H1 (cell line): ENCODE measurements at regions not wholly inside any gene's neighbourhood (a gene's known extent, or its start where the extent isn't known, plus 50 kb on each side); places are given as distances from the start of the nearest gene placed in this dataset.

Experiments
- CTCF ChIA-PET: fragments of 300-600 bp; sonication (Branson Sonifier 250); formaldehyde crosslinking; loops from one replicate; lab custom pipeline; 2021; ENCODE audit not compliant: partially characterized antibody; lab: Charles Lee
- POLR2A ChIA-PET: fragments of 300-600 bp; sonication (Branson Sonifier 250); formaldehyde crosslinking; loops from one replicate; lab custom pipeline; 2021; ENCODE audit warnings: inconsistent platforms; ENCODE audit not compliant: partially characterized antibody; lab: Charles Lee
- DNase-seq, 2 experiments: peaks; one replicate each; pipeline versions ENCODE4 v3.0.0 to v3.0.0-alpha.2; 2010 to 2022; ENCODE audit warnings: low spot score in 2 of 2, low read depth in 1 of 2, mixed read lengths in 1 of 2
- FAIRE-seq: peaks from 2 replicates; lab custom pipeline; 2011; peaks lifted over from hg19 to GRCh38; lab: Jason Lieb, UNC
- H2AFZ ChIP-seq: 2 replicates; pipeline ENCODE4 v1.8.1; 2012; ENCODE audit warnings: low read length, inconsistent platforms
- H2AK5ac ChIP-seq: 2 replicates; pipeline ENCODE4 v1.6.1; 2013; ENCODE audit warnings: low read depth, low read length
- H2BK120ac ChIP-seq: replicated peaks from 2 replicates; pipeline ENCODE3; 2013; ENCODE audit warnings: low read depth, low read length, inconsistent platforms
- H2BK12ac ChIP-seq: 2 replicates; pipeline ENCODE4 v1.6.1; 2013; ENCODE audit warnings: low read depth, low read length
- H2BK15ac ChIP-seq: 2 replicates; pipeline ENCODE4 v1.6.1; 2013; ENCODE audit warnings: low read length
- H2BK20ac ChIP-seq: 2 replicates; pipeline ENCODE4 v1.6.1; 2013; ENCODE audit warnings: low read length
- H2BK5ac ChIP-seq: 2 replicates; pipeline ENCODE4 v1.6.1; 2013; ENCODE audit warnings: low read depth, low read length
- H3K14ac ChIP-seq: 2 replicates; pipeline ENCODE4 v1.6.1; 2013; ENCODE audit warnings: inconsistent platforms; ENCODE audit not compliant: insufficient read length
- H3K18ac ChIP-seq: 2 replicates; pipeline ENCODE4 v1.6.1; 2013; ENCODE audit warnings: low read length; ENCODE audit errors: extremely low read depth
- H3K23ac ChIP-seq: 2 replicates; pipeline ENCODE4 v1.6.1; 2013; ENCODE audit warnings: inconsistent platforms; ENCODE audit not compliant: insufficient read length
- H3K23me2 ChIP-seq: 2 replicates; pipeline ENCODE4 v1.6.1; 2013; ENCODE audit warnings: low read depth, low read length
- H3K27ac ChIP-seq: 2 replicates; pipeline ENCODE4 v1.6.1; 2011; ENCODE audit warnings: low read depth, low read length, inconsistent platforms
- H3K27me3 ChIP-seq, 4 experiments: replicated peaks in 1 of 4; 1 replicate in 1 of 4; 2 replicates in 3 of 4; pipeline versions ENCODE4 v1.6.1 to v1.8.1; 2011 to 2013; ENCODE audit warnings: low read length in 3 of 4, mild to moderate bottlenecking in 3 of 4, inconsistent platforms in 2 of 4, mixed read lengths in 2 of 4, moderate library complexity in 1 of 4; ENCODE audit not compliant: control insufficient read depth in 3 of 4, insufficient read depth in 3 of 4; ENCODE audit errors: extremely low read depth in 1 of 4
- H3K36me3 ChIP-seq, 4 experiments: 2 replicates each; pipeline versions ENCODE4 v1.6.1 to v1.8.1; 2011 to 2013; ENCODE audit warnings: mild to moderate bottlenecking in 4 of 4, low read length in 3 of 4, moderate library complexity in 2 of 4, control low read depth in 1 of 4, inconsistent platforms in 1 of 4; ENCODE audit not compliant: insufficient read depth in 4 of 4, control insufficient read depth in 2 of 4
- H3K4ac ChIP-seq: replicated peaks from 2 replicates; pipeline ENCODE3; 2013; ENCODE audit warnings: low read length, low read depth, mixed read lengths, inconsistent platforms; ENCODE audit not compliant: insufficient read length
- H3K4me1 ChIP-seq, 4 experiments: replicated peaks in 1 of 4; 1 replicate in 1 of 4; 2 replicates in 3 of 4; pipeline versions ENCODE4 v1.6.1 to v1.8.1; 2011 to 2013; ENCODE audit warnings: low read length in 3 of 4, inconsistent platforms in 2 of 4, mixed read lengths in 1 of 4; ENCODE audit not compliant: insufficient read depth in 4 of 4, control insufficient read depth in 3 of 4
- H3K4me2 ChIP-seq, 2 experiments: 2 replicates each; pipeline versions ENCODE4 v1.6.1 to v1.8.1; 2011 to 2013; ENCODE audit warnings: low read depth in 2 of 2, low read length in 2 of 2, control low read depth in 1 of 2, inconsistent platforms in 1 of 2, mild to moderate bottlenecking in 1 of 2; ENCODE audit not compliant: insufficient read depth in 1 of 2
- H3K4me3 ChIP-seq, 4 experiments: fragments of 200-600, 300-600 bp in 1 of 4; sonication (generic), shearing (Covaris generic), sonication (Bioruptor Twin) in 1 of 4; 2 replicates each; pipeline versions ENCODE4 v1.5.1 to v1.8.1; 2011 to 2016; ENCODE audit warnings: low read length in 4 of 4, low read depth in 3 of 4, control low read depth in 2 of 4, inconsistent platforms in 2 of 4, mild to moderate bottlenecking in 2 of 4, mixed read lengths in 1 of 4, moderate library complexity in 1 of 4; ENCODE audit not compliant: insufficient read depth in 2 of 4; ENCODE audit errors: extremely low read depth in 1 of 4
- H3K56ac ChIP-seq: replicated peaks from 2 replicates; pipeline ENCODE3; 2013; ENCODE audit warnings: low read depth, mild to moderate bottlenecking, mixed read lengths, low read length, inconsistent platforms; ENCODE audit not compliant: insufficient read length
- H3K79me1 ChIP-seq: 2 replicates; pipeline ENCODE4 v1.6.1; 2013; ENCODE audit warnings: low read depth, low read length, control low read depth
- H3K79me2 ChIP-seq, 2 experiments: 2 replicates each; pipeline versions ENCODE4 v1.6.1 to v1.8.1; 2012 to 2013; ENCODE audit warnings: low read length in 2 of 2, mild to moderate bottlenecking in 2 of 2, inconsistent platforms in 1 of 2; ENCODE audit not compliant: insufficient read depth in 2 of 2, control insufficient read depth in 1 of 2
- H3K9ac ChIP-seq, 4 experiments: replicated peaks in 1 of 4; 1 replicate in 1 of 4; 2 replicates in 3 of 4; pipeline versions ENCODE4 v1.6.1 to v1.8.1; 2011 to 2013; ENCODE audit warnings: low read depth in 3 of 4, low read length in 3 of 4, control low read depth in 2 of 4, mild to moderate bottlenecking in 2 of 4, moderate library complexity in 2 of 4, inconsistent platforms in 1 of 4; ENCODE audit errors: extremely low read depth in 1 of 4
- H3K9me3 ChIP-seq, 2 experiments: 2 replicates each; pipeline versions ENCODE4 v1.6.1 to v1.8.1; 2012 to 2013; ENCODE audit warnings: mild to moderate bottlenecking in 2 of 2, moderate library complexity in 2 of 2, control low read depth in 1 of 2, inconsistent platforms in 1 of 2, low read depth in 1 of 2, low read length in 1 of 2, mixed read lengths in 1 of 2; ENCODE audit not compliant: insufficient read depth in 2 of 2
- H4K20me1 ChIP-seq, 2 experiments: replicated peaks in 1 of 2; 2 replicates each; pipeline versions ENCODE3 to v1.8.1; 2011 to 2013; ENCODE audit warnings: inconsistent platforms in 2 of 2, low read length in 2 of 2, mild to moderate bottlenecking in 1 of 2; ENCODE audit not compliant: insufficient read depth in 2 of 2, control insufficient read depth in 1 of 2
- H4K5ac ChIP-seq: 2 replicates; pipeline ENCODE4 v1.6.1; 2013; ENCODE audit warnings: low read length, low read depth, mixed read lengths, inconsistent platforms; ENCODE audit not compliant: insufficient read length
- H4K8ac ChIP-seq: 2 replicates; pipeline ENCODE4 v1.8.0; 2013; ENCODE audit warnings: mild to moderate bottlenecking, moderate library complexity, low read length, inconsistent platforms; ENCODE audit not compliant: insufficient read depth; ENCODE audit errors: extremely low read depth
- H4K91ac ChIP-seq: replicated peaks from 2 replicates; pipeline ENCODE3; 2013; ENCODE audit warnings: low read length, mixed read lengths, inconsistent platforms; ENCODE audit not compliant: insufficient read length
- CTBP2 ChIP-seq: IDR thresholded peaks from 2 replicates; pipeline ENCODE4 v1.7.0; 2011; ENCODE audit warnings: borderline replicate concordance, mild to moderate bottlenecking, moderate library complexity, mixed read lengths, low read length; ENCODE audit not compliant: insufficient read depth, insufficient read length
- CTCF ChIP-seq, 3 experiments: IDR thresholded peaks; 1 replicate in 2 of 3; 2 replicates in 1 of 3; pipeline versions ENCODE4 v1.5.1 to v1.6.1; 2011; ENCODE audit warnings: low read length in 3 of 3, mild to moderate bottlenecking in 3 of 3, inconsistent platforms in 2 of 3, low read depth in 1 of 3, moderate library complexity in 1 of 3; ENCODE audit not compliant: insufficient read depth in 1 of 3; ENCODE audit errors: control extremely low read depth in 1 of 3
- KDM5A ChIP-seq: fragments of 200-600 bp; IDR thresholded peaks from 2 replicates; pipeline ENCODE4 v1.7.1; 2012; ENCODE audit warnings: mild to moderate bottlenecking, low read length, inconsistent platforms, mixed read lengths
- MAX ChIP-seq: IDR thresholded peaks from 2 replicates; pipeline ENCODE4 v1.6.1; 2012; ENCODE audit warnings: inconsistent platforms
- SIN3A ChIP-seq, 2 experiments: IDR thresholded peaks in 1 of 2; conservative IDR thresholded peaks in 1 of 2; 2 replicates each; pipeline ENCODE4 v1.6.1; 2011 to 2012; ENCODE audit warnings: low read length in 2 of 2, improper control_type of control experiment in 1 of 2, low read depth in 1 of 2, mild to moderate bottlenecking in 1 of 2
- SIX5 ChIP-seq: IDR thresholded peaks from 2 replicates; pipeline ENCODE4 v1.6.1; 2011; ENCODE audit warnings: mild to moderate bottlenecking, low read depth, low read length
- TAF1 ChIP-seq: IDR thresholded peaks from 2 replicates; pipeline ENCODE4 v1.6.1; 2011; ENCODE audit warnings: mild to moderate bottlenecking, low read depth, low read length
- USF2 ChIP-seq: IDR thresholded peaks from 2 replicates; pipeline ENCODE4 v1.6.1; 2011; ENCODE audit warnings: low read length, improper control_type of control experiment
- WGBS, 2 experiments: shearing (Covaris generic) in 1 of 2; methylation state at CpG; one replicate each; pipeline versions ENCODE4 v1.1.6 to v1.1.7; 2013 to 2015; ENCODE audit warnings: low lambda C conversion rate in 2 of 2, mixed read lengths in 2 of 2, inconsistent platforms in 1 of 2, low coverage in 1 of 2, missing lambda C conversion rate in 1 of 2; ENCODE audit not compliant: insufficient replicate concordance in 2 of 2, insufficient coverage in 1 of 2, insufficient read length in 1 of 2; ENCODE audit errors: extremely low coverage in 1 of 2, missing lambda C conversion rate in 1 of 2; 5-methylcytosine and 5-hydroxymethylcytosine counted together

GRCh38 chr4:4727536-4727935 lies 131.9 kb upstream of the MSX1 start:
- Histone ChIP-seq H3K79me2 (no peaks in the 10 kb centered on the region), H2AK5ac (no peak overlapping the region), H3K4me3 (no peak overlapping the region), H4K20me1 (no peaks in the 10 kb centered on the region), H3K4me2 (no peak overlapping the region), H3K9me3 (peaks cover 30 to 33% of the 10 kb centered on the region in 2 experiments), H3K18ac (no peak overlapping the region), H3K23ac (no peak overlapping the region), H2BK12ac (no peak overlapping the region), H2BK5ac (no peak overlapping the region), H3K23me2 (no peaks in the 10 kb centered on the region; the same call in 1 of the 2 replicates), H3K36me3 (peaks cover 0 to 9% (median 0%) of the 10 kb centered on the region in 4 experiments; a peak in 2 of 8 replicates), H4K5ac (no peak overlapping the region), H4K91ac (no peak overlapping the region), H3K79me1 (no peaks in the 10 kb centered on the region), H3K14ac (no peak overlapping the region), H2BK120ac (no peak overlapping the region), H3K9ac (no peak overlapping the region), H2BK15ac (no peak overlapping the region), H4K8ac (no peak overlapping the region), H3K4ac (no peak overlapping the region), H3K27ac (no peak overlapping the region), H3K27me3 (no peaks in the 10 kb centered on the region; a peak in 1 of 7 replicates), H3K56ac (no peak overlapping the region), H2BK20ac (no peak overlapping the region), H3K4me1 (no peaks in the 10 kb centered on the region; a peak in 1 of 7 replicates), H2AFZ (no peak overlapping the region)
- no peak for FAIRE-seq
- ChIA-PET POLR2A (no interaction called here), CTCF (interaction anchor here (0.5 to 2.3 kb wide), 5 partner anchors 21 to 205 kb away, joined by 3 to 6 read pairs (median 3); no protein-coding TSS in a partner anchor)
- no peak for DNase-seq
- 55% methylated on average over 1 of the region's 1 CpG; no CpG with 5 or more reads in 1 of the 2 experiments for WGBS, 2 experiments
- TF ChIP-seq TAF1: no peak
- no peak for TF ChIP-seq USF2
- no peak for TF ChIP-seq CTCF (IDR thresholded peaks at IDR 0.05; ENCODE audit: control extremely low read depth in 1 of 3, insufficient read depth in 1 of 3, low read depth in 1 of 3, low read length in 3 of 3)
- TF ChIP-seq SIX5: no peak
- no peak for TF ChIP-seq KDM5A
- no peak for TF ChIP-seq CTBP2
- no peak for TF ChIP-seq MAX
- TF ChIP-seq SIN3A (conservative IDR thresholded peaks at IDR 0.05 in 1 of 2, IDR thresholded peaks at IDR 0.05 in 1 of 2; ENCODE audit: low read depth in 1 of 2, low read length in 2 of 2): no peak
